CD4-positive, alpha-beta T cell treated with Interferon gamma for 1 hour (primary cell): ENCODE measurements at regions not wholly inside any gene's neighbourhood (a gene's known extent, or its start where the extent isn't known, plus 50 kb on each side); places are given as distances from the start of the nearest gene placed in this dataset.
A peak's percentile ranks its signal among the peaks of the same experiment; 100 is the strongest.

Experiments
- DNase-seq: peaks from one replicate; pipeline ENCODE4 v3.0.0-alpha.2; 2020

DNA sequence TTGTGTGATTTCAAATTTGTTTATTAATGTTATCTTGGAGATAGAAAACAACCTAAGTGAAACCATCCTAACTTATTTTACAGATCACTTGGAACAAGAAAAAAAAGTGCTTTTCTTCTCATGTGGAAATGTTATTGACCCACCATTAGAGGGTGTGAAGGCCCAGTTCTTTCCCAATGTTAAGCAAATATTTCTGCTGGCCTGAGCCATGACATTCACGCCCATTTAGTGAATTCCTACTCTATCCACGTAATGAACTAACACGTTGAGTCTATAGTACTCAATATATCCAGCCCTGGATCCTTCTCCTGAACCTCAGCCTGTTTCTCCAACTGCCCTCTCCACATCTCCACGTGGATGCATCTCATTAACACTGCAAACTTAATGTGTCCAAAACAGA, 180.6 kb upstream of the ZFP64 start:
- no peak for DNase-seq

DNA sequence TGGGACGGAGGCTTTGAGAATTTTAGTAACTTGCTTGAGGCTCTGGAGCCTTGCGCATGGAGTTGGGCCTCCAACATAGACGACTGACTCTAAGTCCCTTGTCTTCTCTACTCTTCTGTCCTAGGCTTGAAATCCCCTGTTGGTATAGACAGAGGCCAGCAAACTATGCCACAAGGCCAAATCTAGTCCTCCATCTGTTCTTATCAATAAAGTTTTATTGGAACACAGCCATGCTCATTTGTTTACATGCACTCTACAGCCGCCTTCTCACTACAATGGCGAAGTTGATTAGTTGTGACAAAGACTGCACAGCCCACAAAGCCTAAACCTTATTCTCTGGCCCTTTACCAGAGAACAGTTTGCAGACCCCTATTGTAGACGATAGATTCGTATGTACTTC, 174.1 kb upstream of the ZFP64 start:
- no peak for DNase-seq

DNA sequence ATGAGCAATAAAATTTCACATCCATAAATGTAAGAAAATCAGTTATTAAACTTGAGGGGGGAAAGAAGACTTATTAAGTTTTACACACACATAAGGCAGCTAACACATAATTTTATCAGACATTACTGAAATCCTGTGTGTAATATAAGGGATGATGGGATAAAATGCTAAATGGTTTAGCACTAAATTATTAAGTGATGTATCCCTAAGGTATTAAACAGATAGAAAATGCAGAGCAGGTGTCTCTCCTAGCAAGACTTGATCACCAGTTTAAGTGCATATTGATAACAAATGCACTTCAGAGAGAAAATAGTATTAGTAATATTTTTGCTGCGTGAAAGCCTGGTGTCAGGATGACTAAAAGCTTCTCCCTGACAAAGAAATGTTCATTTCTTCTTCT, 172.8 kb upstream of the ZFP64 start:
- no peak for DNase-seq

DNA sequence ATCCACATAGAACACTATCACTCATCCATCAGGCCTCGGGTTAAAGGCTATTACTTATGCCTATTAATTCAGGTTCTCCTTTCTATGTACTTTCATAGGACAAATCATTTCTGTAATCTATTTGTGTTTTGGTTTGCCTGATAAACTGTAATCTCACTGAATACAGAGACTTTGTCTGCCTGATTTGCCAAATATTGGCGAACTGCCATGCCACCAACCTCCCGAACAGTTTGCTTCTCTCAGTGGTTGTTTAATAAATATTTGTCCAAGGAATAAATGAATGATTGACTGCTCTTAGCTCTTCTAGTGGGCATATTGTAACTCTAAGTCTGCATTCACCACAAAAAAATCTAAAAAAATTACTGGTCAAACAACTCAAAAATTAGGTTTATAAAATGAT, 170.1 kb upstream of the ZFP64 start:
- DNase-seq, result no peak

DNA sequence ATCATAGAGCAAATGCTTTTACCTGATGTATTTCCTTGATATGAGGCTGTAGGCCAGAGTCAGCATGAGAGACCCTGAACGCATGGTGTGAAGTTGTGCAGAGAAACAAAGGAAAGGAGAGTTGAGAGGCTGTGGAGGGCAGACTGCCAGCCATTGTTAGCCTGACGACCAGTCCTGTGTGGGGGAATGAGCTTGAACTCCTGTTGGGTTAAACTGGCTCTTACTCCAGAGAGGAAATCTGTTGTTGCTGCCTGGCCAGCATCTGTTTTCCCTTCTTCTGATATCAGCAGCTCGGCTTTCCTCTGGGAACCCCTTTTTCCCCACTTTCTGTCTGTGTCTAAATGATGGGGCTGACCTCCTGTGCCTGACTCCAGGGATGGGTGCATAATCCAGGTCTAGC, 158.2 kb upstream of the ZFP64 start:
- no peak for DNase-seq

DNA sequence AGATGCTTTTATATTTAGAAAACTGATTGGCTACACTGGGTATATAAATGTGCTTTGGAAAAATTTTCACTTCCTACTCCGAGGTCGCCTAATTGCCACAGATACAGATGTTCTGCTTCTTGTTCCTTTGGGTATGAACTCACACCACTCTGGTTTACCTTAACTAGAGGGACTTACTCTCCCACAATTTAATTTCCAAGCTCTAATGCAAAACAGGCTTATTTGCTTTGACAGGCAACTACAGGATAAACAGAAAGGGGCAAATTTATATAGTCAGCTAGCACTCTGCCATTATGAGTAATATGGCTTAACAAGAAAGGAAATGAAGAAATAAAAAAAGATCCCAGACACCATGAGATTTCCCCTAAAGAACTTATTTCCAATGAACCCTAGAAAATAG, 156.9 kb upstream of the ZFP64 start:
- DNase-seq, result no peak

DNA sequence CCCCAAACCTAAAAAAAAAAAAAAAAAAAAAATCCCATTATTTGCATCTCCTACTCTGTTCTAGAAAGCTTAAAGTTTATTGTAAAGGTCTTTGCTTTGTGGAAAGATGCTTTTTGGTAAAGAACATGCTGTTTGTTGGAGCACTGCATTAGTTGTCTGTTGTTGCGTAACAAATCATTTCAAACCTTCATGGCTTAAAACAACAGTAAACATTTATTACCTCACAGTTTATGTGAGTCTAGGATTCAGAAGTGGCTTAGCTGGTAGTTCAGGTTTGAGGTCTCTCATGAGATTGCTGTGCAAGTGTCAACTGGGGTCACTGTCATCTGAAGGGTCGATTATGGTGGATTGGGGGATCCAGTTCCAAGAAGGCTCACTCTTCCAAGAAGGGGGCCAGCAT, 155.2 kb upstream of the ZFP64 start:
- DNase-seq, result no peak

DNA sequence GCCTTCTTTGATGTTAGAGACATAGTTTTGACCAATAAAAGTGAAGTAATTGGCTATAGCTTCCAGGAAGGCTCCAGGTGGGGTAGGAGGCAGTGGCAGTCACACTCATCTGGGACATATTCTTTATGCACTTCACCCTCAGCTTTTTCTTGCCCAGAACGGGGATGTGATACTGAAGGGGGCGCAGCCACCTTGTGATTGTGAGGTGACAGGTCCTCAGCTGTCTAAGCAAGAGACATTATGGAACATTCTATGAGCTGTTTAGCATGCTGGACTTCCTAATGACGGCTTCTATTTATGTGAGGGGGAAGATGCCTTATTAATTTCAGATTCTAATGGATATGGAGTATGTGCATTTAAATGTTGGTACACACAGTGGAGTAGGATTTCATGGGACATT, 151.3 kb upstream of the ZFP64 start:
- no peak for DNase-seq

DNA sequence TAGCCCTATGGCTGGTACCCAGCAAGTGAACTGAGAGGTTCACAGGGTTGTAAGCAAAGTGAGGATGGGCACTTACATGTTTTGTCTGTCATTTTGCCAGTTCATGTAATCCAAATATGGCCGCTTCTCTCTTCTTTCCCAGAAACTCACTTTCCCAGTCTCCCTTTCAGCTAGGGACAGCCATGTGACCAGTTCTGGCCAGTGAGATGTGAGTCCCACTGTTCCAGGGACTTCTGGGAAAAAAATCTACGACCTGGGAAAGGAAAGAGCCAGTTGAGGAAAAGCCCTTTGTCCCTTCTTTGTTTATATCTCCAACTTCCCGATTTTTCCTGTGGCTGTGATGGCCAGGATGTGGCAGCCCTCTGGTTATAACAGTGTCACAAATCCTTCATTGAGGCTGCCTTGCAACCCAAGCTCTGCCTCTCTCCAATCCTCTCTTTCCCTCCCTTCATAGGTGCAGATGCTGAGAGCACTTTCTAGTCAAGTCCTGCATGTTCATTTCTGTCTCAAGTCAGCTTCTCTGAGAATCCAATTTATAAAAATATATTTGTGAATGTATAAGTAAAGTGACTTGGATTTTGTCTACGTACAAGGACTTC, 148.6 kb upstream of the ZFP64 start:
- no peak for DNase-seq

DNA sequence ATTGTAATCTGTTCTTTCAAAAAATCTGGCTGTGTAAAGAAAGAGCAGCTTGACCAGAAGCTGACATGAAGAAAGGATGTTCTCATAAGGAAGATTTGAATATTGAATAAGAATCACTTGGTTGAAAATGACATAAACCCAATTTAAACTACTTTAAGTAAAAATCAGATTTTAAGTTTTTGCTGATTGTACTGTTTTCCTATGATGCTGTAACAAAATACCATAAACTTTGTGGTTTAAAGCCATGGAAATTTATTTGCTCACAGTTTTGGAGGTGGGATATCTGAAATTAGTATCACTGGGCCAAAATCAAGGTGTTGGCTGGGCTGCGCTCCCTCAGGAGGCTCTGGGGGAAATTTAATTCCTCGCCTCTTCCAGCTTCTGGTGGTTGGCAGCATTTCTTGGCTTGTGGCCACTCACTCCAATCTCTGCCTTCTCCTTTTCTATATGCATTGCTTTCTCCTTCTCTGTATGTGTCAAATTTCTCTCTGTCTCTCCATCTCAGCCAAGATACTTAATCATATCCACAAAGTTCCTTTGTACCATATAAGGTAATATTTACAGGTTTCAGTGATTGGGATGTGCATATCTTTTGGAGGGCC, 141.2 kb upstream of the ZFP64 start:
- DNase-seq, result no peak

DNA sequence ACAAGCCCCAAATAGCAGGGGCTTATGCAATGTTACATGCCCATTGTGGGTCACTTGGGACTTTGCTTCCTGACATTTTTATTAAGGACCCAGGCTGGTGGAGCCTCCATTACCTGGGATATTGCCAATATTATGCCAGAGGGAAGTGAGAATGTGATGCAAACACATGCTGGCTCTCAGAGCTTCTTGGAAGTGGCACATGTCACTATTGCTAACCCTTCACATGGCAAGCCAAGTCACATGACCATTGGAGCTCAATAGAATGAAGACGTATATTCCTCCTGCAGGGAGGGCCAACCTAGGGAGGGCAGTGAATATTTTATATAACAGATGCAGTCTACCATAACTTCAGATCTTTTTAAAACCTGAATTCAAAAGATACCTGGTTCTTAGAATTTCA, 140.7 kb upstream of the ZFP64 start:
- DNase-seq, result no peak

DNA sequence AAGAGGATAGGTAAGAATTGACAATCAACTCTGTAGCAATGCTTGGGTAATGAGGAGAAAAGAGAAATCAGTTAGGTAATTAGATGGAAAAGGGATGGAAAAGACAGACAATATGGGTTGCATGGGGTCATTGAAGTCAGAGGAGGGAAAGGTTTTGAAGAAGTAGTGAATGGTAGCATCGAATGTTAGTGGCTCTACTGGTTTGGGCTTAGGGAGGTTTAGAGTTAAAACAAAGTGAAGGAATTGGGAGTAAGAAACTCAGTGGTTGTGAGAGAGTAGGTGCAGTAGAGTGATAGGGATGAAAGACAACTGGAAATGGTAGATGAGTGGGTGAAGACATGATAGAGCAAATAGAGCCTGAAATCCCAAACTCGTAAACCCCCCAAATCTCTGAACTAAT, 140.1 kb upstream of the ZFP64 start:
- DNase-seq, result no peak

DNA sequence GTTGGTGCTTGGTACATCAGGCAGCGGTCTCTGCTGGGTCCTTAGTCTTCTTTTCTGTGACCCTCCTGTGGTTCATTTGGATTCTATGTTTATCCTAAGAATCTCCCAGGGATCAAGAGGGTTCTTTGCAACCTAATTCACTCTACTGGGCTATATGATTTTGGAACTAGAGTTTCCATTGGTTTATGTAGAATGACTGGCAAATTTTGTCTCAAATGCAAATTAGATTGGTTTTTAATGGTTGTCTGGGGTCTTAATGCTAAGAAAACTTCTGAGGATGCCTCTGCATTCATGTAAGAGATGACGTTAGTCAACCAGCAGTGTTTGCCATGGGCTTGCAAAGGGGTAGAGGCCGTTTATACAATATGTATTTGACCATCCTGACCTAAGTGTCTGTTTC, 129.8 kb upstream of the ZFP64 start:
- no peak for DNase-seq

DNA sequence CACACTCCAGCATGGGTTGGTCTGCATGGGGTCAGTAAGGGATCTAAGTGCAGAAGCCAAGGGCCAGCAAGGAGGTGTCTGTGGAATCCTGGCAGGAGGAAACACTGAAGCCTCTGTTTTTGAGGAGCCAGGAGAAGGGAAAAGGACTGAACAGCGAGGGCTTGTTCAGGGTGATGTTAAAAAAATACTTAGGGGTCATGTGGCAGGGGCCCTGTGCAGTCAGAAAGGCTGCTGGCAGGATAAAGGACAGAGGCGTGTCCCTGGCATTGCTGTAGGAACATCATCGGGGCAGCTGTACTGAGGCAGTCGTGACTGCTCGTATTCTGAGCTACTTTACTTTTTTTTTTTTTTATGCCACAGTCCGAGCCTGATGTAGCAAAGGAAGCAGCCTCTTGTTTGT, 127.1 kb upstream of the ZFP64 start:
- DNase-seq, result no peak

DNA sequence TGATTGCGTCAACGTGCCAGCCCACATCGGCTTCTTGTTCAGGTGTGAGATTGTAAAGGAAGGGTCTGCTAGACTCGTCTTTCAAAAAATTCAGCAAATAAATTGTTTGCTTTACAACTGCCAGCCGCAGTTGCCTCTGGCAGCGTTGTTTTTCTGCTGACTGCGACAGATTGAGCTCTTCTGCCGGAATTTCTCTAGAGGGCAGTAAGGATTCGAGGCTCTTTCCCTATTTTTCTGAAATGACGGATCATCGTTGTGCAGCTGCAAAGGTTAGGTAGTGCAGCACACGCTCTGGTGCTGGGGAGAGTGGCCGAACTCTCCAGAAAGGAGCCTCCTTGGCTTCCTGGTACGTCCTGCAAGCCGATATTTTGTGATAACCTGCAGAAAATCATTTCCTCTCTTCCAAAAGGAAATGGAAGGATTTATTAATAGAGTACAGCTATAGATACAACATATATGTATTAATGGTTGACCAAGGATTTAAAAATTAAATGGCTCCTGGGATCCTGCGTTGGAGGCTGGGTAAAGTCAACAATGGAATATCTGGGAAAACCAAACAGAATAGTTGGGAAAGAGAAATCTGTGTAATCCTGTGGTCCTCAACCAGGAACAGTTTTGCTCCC, 121.9 kb upstream of the ZFP64 start:
- DNase-seq, result no peak

DNA sequence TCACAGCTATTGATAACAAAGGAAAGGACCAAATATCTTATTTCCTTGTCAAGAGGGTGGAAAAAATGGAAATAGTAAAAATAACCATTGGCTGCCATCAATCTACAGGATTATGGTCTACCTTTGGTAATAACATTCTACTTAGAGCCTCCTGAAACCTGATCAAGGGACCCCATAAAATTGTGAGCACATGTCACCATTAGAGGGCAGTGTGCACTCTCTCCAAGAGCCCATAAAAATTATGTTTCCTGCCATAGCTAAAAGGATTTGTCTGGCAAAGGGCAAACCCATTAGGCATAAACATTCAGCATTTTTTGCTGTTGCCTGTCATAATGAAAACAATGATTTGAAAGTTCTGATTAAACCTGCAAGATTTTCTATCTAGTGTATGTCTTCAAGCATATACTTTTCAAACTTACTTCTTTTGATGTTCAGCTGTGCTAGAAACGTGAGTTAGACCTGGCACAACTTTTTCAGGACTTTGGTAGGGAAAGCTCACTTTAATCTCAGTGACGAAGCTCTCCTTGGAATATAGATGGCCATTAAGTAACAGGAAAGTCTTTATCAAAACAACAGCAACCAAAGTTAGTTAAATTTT, 120.7 kb upstream of the ZFP64 start:
- DNase-seq, result peak; percentile 14

DNA sequence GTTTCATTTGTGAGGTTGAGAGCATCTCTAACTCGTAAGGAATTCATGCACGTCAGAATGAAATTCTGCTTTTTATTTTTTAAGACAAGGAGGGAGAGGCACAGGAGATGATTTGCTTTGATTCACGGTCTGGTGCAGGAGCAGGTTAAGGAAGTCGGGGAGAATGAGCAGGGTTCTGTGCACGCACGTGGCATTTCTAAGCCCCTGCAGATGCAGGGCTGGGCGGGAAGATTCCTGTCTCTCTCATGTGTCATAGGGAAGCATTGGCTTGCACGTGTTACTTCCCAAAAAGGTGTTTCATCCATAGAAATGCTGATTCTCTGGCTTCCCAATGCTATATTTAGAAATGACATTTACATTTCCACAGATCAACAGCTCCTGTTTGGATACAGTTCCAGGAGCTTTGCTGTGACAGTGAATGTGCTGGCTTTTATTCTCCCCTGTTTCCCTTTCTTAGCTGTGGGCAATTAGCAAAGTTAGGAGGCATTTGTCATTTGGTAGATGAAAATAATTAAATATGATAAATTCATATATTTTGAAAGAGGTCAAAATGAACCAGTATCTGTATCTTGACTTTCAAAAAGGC, 119.7 kb upstream of the ZFP64 start:
- DNase-seq, result no peak

DNA sequence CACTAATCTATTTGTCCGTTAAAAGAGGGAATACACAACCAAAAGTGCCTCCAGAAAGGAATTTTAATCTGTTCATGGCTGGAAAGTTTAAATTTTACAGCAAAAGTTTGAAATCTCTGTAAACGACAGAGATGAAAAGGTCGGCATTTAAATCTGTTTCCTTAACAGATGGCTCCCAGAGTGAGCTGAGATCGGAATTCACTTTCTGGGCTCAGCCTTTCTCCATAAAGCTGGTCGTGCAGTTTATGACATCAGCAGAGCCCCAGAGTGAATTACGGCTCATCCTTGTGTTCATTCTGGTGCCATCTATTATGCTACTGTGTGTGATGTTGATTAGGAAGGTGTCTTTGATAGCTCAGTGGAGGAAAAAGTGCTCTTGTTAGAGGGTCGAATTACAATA, 117.6 kb upstream of the ZFP64 start:
- DNase-seq, result no peak

DNA sequence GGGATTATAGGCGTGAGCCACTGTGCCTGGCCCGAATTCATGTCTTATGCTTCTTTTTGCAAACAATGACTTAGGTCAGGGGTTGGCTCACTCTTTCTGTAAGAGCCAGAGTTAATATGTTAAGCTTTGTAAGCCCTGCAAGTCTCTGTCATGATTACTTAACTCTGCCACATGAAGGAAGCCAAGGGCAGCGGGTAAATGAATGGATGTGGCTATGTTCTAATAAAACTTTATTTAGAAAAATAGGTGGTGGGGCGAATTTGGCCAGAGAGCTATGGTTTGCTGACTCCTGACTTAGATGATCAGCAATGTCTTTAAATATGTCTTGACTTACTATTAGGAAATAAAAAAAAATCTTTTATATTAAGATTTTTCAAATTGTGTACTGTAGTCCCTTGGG, 114.9 kb upstream of the ZFP64 start:
- DNase-seq, result no peak

DNA sequence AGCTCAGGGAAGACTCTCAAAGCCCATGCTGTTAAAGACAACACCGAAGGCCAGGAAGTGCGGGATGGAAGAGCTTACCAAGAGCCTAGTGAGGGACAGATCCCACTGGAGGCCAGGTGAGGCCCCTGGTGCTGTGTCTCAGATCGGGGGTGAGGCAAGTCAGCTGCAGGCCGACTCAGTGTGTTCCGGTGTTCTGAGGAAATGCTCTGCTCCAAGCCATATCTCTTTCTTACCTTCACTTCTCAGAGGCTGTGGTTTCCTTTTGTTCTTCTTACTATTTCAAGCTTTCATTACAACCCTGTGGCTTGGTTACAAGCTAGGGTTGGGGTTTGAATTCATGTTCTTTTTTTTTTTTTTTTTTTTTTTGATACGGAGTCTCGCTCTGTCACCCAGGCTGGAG, 114.3 kb upstream of the ZFP64 start:
- no peak for DNase-seq

DNA sequence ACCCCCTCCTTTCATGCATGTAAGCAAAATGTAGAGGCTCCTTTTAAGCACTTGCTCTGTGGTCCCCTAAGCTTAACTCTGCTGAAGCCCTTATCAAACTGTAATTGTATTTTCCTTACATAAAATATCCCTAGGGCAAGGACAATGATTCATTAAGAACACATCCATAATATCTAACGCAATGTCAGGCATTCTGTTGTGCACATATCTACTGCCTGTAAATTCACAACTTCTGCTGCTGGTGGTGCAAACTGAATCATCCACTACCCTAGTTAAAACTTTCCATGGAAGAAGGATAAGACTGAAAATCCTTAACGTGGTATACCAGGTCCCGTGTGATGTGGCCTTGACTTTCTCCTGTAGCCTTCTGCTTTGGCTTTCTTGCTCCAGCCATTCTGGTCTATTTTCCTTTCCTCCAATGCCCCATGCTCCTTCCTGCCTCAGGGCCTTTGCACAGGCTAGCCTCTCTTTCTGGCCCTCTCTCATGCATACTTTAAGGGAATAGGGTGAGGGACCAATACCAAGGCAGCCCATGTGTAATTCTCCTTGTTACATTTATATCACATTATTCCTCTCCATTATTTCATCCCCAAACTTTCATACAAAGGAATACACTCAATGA, 113.6 kb upstream of the ZFP64 start:
- no peak for DNase-seq

DNA sequence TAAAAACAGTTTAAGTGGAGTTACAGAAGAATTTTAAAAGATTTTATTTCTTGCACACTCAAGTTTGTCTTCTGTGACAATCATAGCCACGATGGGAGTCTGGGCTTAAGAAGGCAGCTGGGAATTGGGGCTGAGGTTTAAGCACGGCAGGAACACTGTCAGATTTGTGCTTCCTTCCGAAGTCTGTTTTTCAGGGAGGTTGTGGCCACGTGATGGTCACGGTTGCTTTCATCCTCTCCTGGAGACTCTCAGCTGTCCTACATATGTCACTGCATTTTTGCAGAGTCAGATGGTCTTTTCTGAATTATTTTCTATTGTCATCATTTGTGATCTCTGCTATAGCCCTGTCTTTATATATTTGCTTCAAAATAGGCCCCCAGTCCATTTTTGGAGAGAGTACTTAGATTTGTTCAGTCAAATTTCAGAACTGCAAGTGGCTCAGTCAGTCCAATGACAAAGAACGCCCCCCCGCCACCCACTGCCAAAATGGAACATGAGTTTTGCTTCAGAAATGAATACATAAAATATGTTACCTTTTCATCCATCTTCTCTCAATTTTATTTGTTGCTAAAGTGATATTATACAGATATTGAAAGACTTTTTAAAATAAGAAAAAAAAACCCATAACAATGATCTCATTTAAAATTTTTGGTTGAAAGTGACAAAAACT, 111.8 kb upstream of the ZFP64 start:
- DNase-seq, result no peak

DNA sequence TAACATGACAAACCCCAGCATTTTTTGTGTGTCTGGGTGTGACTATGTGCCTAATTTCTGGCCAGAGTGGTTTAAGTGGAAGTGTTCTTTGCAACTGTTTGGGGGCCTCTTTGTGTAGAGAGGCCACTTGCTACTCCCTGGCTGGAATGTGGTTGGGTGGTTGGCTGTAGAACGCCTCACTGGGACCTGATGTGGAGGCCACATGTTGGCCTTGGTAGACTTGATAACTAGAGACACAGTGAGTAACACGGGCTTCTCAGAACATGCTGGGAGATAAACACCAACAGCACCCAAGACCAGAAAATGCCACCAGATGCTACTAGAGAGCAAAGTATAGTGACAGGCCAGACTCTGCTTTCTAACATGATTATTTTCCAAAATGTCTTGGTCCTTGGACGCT, 111.2 kb upstream of the ZFP64 start:
- DNase-seq, result no peak
